ENCODE measurements at regions not wholly inside any gene's neighbourhood (a gene's known extent, or its start where the extent isn't known, plus 50 kb on each side); places are given as distances from the start of the nearest gene placed in this dataset.

GRCh38 chr4:147175460-147176025, 229.9 kb upstream of the TTC29 start:
- H3K36me3 ChIP-seq (ENCODE audit: control insufficient read depth in 1 of 2, insufficient read depth in 2 of 2, low read length in 2 of 2), result no peaks in the 10 kb centered on the region
- no peak overlapping the region for H3K4me3 ChIP-seq (ENCODE audit: low read depth in 1 of 2, low read length in 2 of 2)
- no peaks in the 10 kb centered on the region for H3K27me3 ChIP-seq (ENCODE audit: control insufficient read depth in 1 of 2, insufficient read depth in 2 of 2, low read length in 2 of 2)
- no peaks in the 10 kb centered on the region for H3K4me1 ChIP-seq (ENCODE audit: control insufficient read depth in 1 of 2, insufficient read depth in 2 of 2, low read length in 2 of 2)
- H3K9ac ChIP-seq (ENCODE audit: low read depth in 1 of 2, low read length in 2 of 2), result no peak overlapping the region
- no peak overlapping the region for H3K27ac ChIP-seq (ENCODE audit: low read depth, low read length)
- H3K9me3 ChIP-seq (ENCODE audit: control insufficient read depth in 1 of 2, low read length in 2 of 2), result no peaks in the 10 kb centered on the region

- H3K27me3 ChIP-seq (ENCODE audit: control insufficient read depth in 1 of 2, insufficient read depth in 2 of 2, low read length in 2 of 2), result no peaks in the 10 kb centered on the region
- H3K4me1 ChIP-seq (ENCODE audit: control insufficient read depth in 1 of 2, insufficient read depth in 2 of 2, low read length in 2 of 2), result no peaks in the 10 kb centered on the region
- H3K27ac ChIP-seq (ENCODE audit: low read depth, low read length), result no peak overlapping the region
- no peak overlapping the region for H3K4me3 ChIP-seq (ENCODE audit: low read depth in 1 of 2, low read length in 2 of 2)
- H3K36me3 ChIP-seq (ENCODE audit: control insufficient read depth in 1 of 2, insufficient read depth in 2 of 2, low read length in 2 of 2), result no peaks in the 10 kb centered on the region
- H3K9ac ChIP-seq (ENCODE audit: low read depth in 1 of 2, low read length in 2 of 2), result no peak overlapping the region
- H3K9me3 ChIP-seq (ENCODE audit: control insufficient read depth in 1 of 2, low read length in 2 of 2), result no peaks in the 10 kb centered on the region
Measured at GRCh38 chr4:147182041-147182440, 236.4 kb upstream of the TTC29 start.

- Histone ChIP-seq H3K4me3 (ENCODE audit: low read depth in 1 of 2, low read length in 2 of 2) (no peak overlapping the region), H3K9ac (ENCODE audit: low read depth in 1 of 2, low read length in 2 of 2) (no peak overlapping the region), H3K4me1 (ENCODE audit: control insufficient read depth in 1 of 2, insufficient read depth in 2 of 2, low read length in 2 of 2) (no peaks in the 10 kb centered on the region), H3K27me3 (ENCODE audit: control insufficient read depth in 1 of 2, insufficient read depth in 2 of 2, low read length in 2 of 2) (no peaks in the 10 kb centered on the region), H3K27ac (ENCODE audit: low read depth, low read length) (no peak overlapping the region), H3K36me3 (ENCODE audit: control insufficient read depth in 1 of 2, insufficient read depth in 2 of 2, low read length in 2 of 2) (no peaks in the 10 kb centered on the region), H3K9me3 (ENCODE audit: control insufficient read depth in 1 of 2, low read length in 2 of 2) (no peaks in the 10 kb centered on the region)
Measured at GRCh38 chr4:147192679-147193078, 247.0 kb upstream of the TTC29 start.

- no peaks in the 10 kb centered on the region for H3K27me3 ChIP-seq (ENCODE audit: control insufficient read depth in 1 of 2, insufficient read depth in 2 of 2, low read length in 2 of 2)
- H3K4me3 ChIP-seq (ENCODE audit: low read depth in 1 of 2, low read length in 2 of 2), result no peak overlapping the region
Measured at GRCh38 chr4:147194114-147194513, 248.4 kb upstream of the TTC29 start.

GRCh38 chr4:147194604-147195003, 248.9 kb upstream of the TTC29 start:
- H3K9me3 ChIP-seq (ENCODE audit: control insufficient read depth in 1 of 2, low read length in 2 of 2), result no peaks in the 10 kb centered on the region
- H3K4me3 ChIP-seq (ENCODE audit: low read depth in 1 of 2, low read length in 2 of 2), result no peak overlapping the region
- no peaks in the 10 kb centered on the region for H3K27me3 ChIP-seq (ENCODE audit: control insufficient read depth in 1 of 2, insufficient read depth in 2 of 2, low read length in 2 of 2)
- no peak overlapping the region for H3K9ac ChIP-seq (ENCODE audit: low read depth in 1 of 2, low read length in 2 of 2)
- H3K36me3 ChIP-seq (ENCODE audit: control insufficient read depth in 1 of 2, insufficient read depth in 2 of 2, low read length in 2 of 2), result no peaks in the 10 kb centered on the region
- H3K27ac ChIP-seq (ENCODE audit: low read depth, low read length), result no peak overlapping the region
- no peaks in the 10 kb centered on the region for H3K4me1 ChIP-seq (ENCODE audit: control insufficient read depth in 1 of 2, insufficient read depth in 2 of 2, low read length in 2 of 2)

More at GRCh38 chr4:147194114-147194513, 248.4 kb upstream of the TTC29 start:
- no peaks in the 10 kb centered on the region for H3K36me3 ChIP-seq (ENCODE audit: control insufficient read depth in 1 of 2, insufficient read depth in 2 of 2, low read length in 2 of 2)
- H3K27ac ChIP-seq (ENCODE audit: low read depth, low read length), result no peak overlapping the region
- no peaks in the 10 kb centered on the region for H3K9me3 ChIP-seq (ENCODE audit: control insufficient read depth in 1 of 2, low read length in 2 of 2)
- H3K9ac ChIP-seq (ENCODE audit: low read depth in 1 of 2, low read length in 2 of 2), result no peak overlapping the region
- H3K4me1 ChIP-seq (ENCODE audit: control insufficient read depth in 1 of 2, insufficient read depth in 2 of 2, low read length in 2 of 2), result no peaks in the 10 kb centered on the region

GRCh38 chr4:147195386-147195785, 249.7 kb upstream of the TTC29 start:
- H3K4me3 ChIP-seq (ENCODE audit: low read depth in 1 of 2, low read length in 2 of 2), result no peak overlapping the region

GRCh38 chr4:147198411-147199051, 252.9 kb upstream of the TTC29 start:
- Histone ChIP-seq H3K9ac (ENCODE audit: low read depth in 1 of 2, low read length in 2 of 2) (no peak overlapping the region), H3K36me3 (ENCODE audit: control insufficient read depth in 1 of 2, insufficient read depth in 2 of 2, low read length in 2 of 2) (no peaks in the 10 kb centered on the region), H3K4me1 (ENCODE audit: control insufficient read depth in 1 of 2, insufficient read depth in 2 of 2, low read length in 2 of 2) (no peaks in the 10 kb centered on the region), H3K9me3 (ENCODE audit: control insufficient read depth in 1 of 2, low read length in 2 of 2) (no peaks in the 10 kb centered on the region), H3K27ac (ENCODE audit: low read depth, low read length) (no peak overlapping the region), H3K27me3 (ENCODE audit: control insufficient read depth in 1 of 2, insufficient read depth in 2 of 2, low read length in 2 of 2) (no peaks in the 10 kb centered on the region), H3K4me3 (ENCODE audit: low read depth in 1 of 2, low read length in 2 of 2) (no peak overlapping the region)

More at GRCh38 chr4:147195386-147195785, 249.7 kb upstream of the TTC29 start:
- Histone ChIP-seq H3K27ac (ENCODE audit: low read depth, low read length) (no peak overlapping the region), H3K27me3 (ENCODE audit: control insufficient read depth in 1 of 2, insufficient read depth in 2 of 2, low read length in 2 of 2) (no peaks in the 10 kb centered on the region), H3K9ac (ENCODE audit: low read depth in 1 of 2, low read length in 2 of 2) (no peak overlapping the region), H3K4me1 (ENCODE audit: control insufficient read depth in 1 of 2, insufficient read depth in 2 of 2, low read length in 2 of 2) (no peaks in the 10 kb centered on the region), H3K36me3 (ENCODE audit: control insufficient read depth in 1 of 2, insufficient read depth in 2 of 2, low read length in 2 of 2) (no peaks in the 10 kb centered on the region), H3K9me3 (ENCODE audit: control insufficient read depth in 1 of 2, low read length in 2 of 2) (no peaks in the 10 kb centered on the region)

- no peaks in the 10 kb centered on the region for H3K9me3 ChIP-seq (ENCODE audit: control insufficient read depth in 1 of 2, low read length in 2 of 2)
- H3K4me1 ChIP-seq (ENCODE audit: control insufficient read depth in 1 of 2, insufficient read depth in 2 of 2, low read length in 2 of 2), result no peaks in the 10 kb centered on the region
- no peak overlapping the region for H3K9ac ChIP-seq (ENCODE audit: low read depth in 1 of 2, low read length in 2 of 2)
- H3K4me3 ChIP-seq (ENCODE audit: low read depth in 1 of 2, low read length in 2 of 2), result no peak overlapping the region
- no peaks in the 10 kb centered on the region for H3K36me3 ChIP-seq (ENCODE audit: control insufficient read depth in 1 of 2, insufficient read depth in 2 of 2, low read length in 2 of 2)
- H3K27ac ChIP-seq (ENCODE audit: low read depth, low read length), result no peak overlapping the region
- H3K27me3 ChIP-seq (ENCODE audit: control insufficient read depth in 1 of 2, insufficient read depth in 2 of 2, low read length in 2 of 2), result no peaks in the 10 kb centered on the region
Measured at GRCh38 chr4:147201016-147201415, 255.4 kb upstream of the TTC29 start.

GRCh38 chr4:147206807-147207206, 261.1 kb upstream of the TTC29 start:
- Histone ChIP-seq H3K27me3 (ENCODE audit: control insufficient read depth in 1 of 2, insufficient read depth in 2 of 2, low read length in 2 of 2) (no peaks in the 10 kb centered on the region), H3K4me3 (ENCODE audit: low read depth in 1 of 2, low read length in 2 of 2) (no peak overlapping the region), H3K36me3 (ENCODE audit: control insufficient read depth in 1 of 2, insufficient read depth in 2 of 2, low read length in 2 of 2) (no peaks in the 10 kb centered on the region), H3K4me1 (ENCODE audit: control insufficient read depth in 1 of 2, insufficient read depth in 2 of 2, low read length in 2 of 2) (no peaks in the 10 kb centered on the region), H3K9me3 (ENCODE audit: control insufficient read depth in 1 of 2, low read length in 2 of 2) (no peaks in the 10 kb centered on the region), H3K27ac (ENCODE audit: low read depth, low read length) (no peak overlapping the region), H3K9ac (ENCODE audit: low read depth in 1 of 2, low read length in 2 of 2) (no peak overlapping the region)

GRCh38 chr4:147207911-147208310, 262.2 kb upstream of the TTC29 start:
- H3K4me1 ChIP-seq (ENCODE audit: control insufficient read depth in 1 of 2, insufficient read depth in 2 of 2, low read length in 2 of 2), result no peaks in the 10 kb centered on the region
- H3K36me3 ChIP-seq (ENCODE audit: control insufficient read depth in 1 of 2, insufficient read depth in 2 of 2, low read length in 2 of 2), result no peaks in the 10 kb centered on the region
- H3K4me3 ChIP-seq (ENCODE audit: low read depth in 1 of 2, low read length in 2 of 2), result no peak overlapping the region
- H3K9ac ChIP-seq (ENCODE audit: low read depth in 1 of 2, low read length in 2 of 2), result no peak overlapping the region
- no peak overlapping the region for H3K27ac ChIP-seq (ENCODE audit: low read depth, low read length)
- no peaks in the 10 kb centered on the region for H3K27me3 ChIP-seq (ENCODE audit: control insufficient read depth in 1 of 2, insufficient read depth in 2 of 2, low read length in 2 of 2)
- H3K9me3 ChIP-seq (ENCODE audit: control insufficient read depth in 1 of 2, low read length in 2 of 2), result no peaks in the 10 kb centered on the region

All from duodenal mucosa (tissue), 2 donors.